ENCODE measurements at regions not wholly inside any gene's neighbourhood (a gene's known extent, or its start where the extent isn't known, plus 50 kb on each side); places are given as distances from the start of the nearest gene placed in this dataset.

GRCh38 chr7:16235147-16236114 lies 185.9 kb downstream of the CRPPA start:
- TF ChIP-seq, protein P1, sequence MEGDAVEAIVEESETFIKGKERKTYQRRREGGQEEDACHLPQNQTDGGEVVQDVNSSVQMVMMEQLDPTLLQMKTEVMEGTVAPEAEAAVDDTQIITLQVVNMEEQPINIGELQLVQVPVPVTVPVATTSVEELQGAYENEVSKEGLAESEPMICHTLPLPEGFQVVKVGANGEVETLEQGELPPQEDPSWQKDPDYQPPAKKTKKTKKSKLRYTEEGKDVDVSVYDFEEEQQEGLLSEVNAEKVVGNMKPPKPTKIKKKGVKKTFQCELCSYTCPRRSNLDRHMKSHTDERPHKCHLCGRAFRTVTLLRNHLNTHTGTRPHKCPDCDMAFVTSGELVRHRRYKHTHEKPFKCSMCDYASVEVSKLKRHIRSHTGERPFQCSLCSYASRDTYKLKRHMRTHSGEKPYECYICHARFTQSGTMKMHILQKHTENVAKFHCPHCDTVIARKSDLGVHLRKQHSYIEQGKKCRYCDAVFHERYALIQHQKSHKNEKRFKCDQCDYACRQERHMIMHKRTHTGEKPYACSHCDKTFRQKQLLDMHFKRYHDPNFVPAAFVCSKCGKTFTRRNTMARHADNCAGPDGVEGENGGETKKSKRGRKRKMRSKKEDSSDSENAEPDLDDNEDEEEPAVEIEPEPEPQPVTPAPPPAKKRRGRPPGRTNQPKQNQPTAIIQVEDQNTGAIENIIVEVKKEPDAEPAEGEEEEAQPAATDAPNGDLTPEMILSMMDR (IDR thresholded peaks at IDR 0.05), result no peak
- TF ChIP-seq TCF7L2 (IDR thresholded peaks at IDR 0.05; ENCODE audit: low read depth, low read length) (no peak), POLR2AphosphoS5 (IDR thresholded peaks at IDR 0.05; ENCODE audit: low read depth, low read length) (no peak)

Data from Panc1 (cell line).